Right lobe of liver (tissue), 4 donors: ENCODE measurements at regions not wholly inside any gene's neighbourhood (a gene's known extent, or its start where the extent isn't known, plus 50 kb on each side); places are given as distances from the start of the nearest gene placed in this dataset.

Source experiments
- POLR2A ChIP-seq: fragments of 450-650 bp; IDR thresholded peaks from one replicate; pipeline ENCODE4 v1.6.1; 2017; ENCODE audit warnings: antibody characterized with exemption, mild to moderate bottlenecking
- TF ChIP-seq, protein P1 (sequence below), 4 donors: fragments of 200-600 bp in 3 of 4; fragments of 450-650 bp in 1 of 4; IDR thresholded peaks; one replicate each; pipeline versions ENCODE4 v1.5.1 to v1.8.0; 2016 to 2022; ENCODE audit warnings: antibody characterized with exemption in 4 of 4, mild to moderate bottlenecking in 2 of 4
- donor health status: DM: no; HTN: no; CAD: no.
- donor health status: DM: no; HTN: no; CAD: no.
- donor health status: DM: no; HTN: yes; CAD: no.

DNA sequence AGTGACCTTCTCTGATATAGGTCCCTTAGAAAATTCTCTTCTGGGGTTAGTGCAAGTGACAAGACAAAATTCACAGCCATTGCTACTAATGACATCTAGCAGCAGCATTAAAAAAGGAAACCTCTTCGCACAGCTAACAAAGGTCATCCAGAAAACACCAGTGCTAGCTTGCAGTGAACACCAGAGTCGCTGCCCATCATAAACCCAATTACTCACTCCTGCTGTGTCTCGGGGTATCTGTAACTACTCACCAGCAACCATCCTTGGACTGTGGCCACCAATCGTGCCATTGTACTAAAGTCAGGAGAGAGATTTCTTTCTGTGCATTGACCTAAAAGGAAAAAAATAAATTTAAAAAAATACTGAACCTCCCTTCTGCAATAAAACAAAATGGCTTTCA lies 1494.7 kb upstream of the CDH8 start:
- TF ChIP-seq, protein P1, sequence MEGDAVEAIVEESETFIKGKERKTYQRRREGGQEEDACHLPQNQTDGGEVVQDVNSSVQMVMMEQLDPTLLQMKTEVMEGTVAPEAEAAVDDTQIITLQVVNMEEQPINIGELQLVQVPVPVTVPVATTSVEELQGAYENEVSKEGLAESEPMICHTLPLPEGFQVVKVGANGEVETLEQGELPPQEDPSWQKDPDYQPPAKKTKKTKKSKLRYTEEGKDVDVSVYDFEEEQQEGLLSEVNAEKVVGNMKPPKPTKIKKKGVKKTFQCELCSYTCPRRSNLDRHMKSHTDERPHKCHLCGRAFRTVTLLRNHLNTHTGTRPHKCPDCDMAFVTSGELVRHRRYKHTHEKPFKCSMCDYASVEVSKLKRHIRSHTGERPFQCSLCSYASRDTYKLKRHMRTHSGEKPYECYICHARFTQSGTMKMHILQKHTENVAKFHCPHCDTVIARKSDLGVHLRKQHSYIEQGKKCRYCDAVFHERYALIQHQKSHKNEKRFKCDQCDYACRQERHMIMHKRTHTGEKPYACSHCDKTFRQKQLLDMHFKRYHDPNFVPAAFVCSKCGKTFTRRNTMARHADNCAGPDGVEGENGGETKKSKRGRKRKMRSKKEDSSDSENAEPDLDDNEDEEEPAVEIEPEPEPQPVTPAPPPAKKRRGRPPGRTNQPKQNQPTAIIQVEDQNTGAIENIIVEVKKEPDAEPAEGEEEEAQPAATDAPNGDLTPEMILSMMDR (IDR thresholded peaks at IDR 0.05), result no peak
- no peak for TF ChIP-seq POLR2A
